Thoracic aorta (tissue), 2 donors: ENCODE measurements at regions not wholly inside any gene's neighbourhood (a gene's known extent, or its start where the extent isn't known, plus 50 kb on each side); places are given as distances from the start of the nearest gene placed in this dataset.

ENCODE experiments used
- ATAC-seq: fragments of 150-250 bp; one replicate; pipeline ENCODE4 v1.8.0; 2017; ENCODE audit warnings: low read depth; ENCODE audit not compliant: insufficient number of reproducible peaks, low FRiP score
- DNase-seq: peaks from one replicate; pipeline ENCODE4 v3.0.0-alpha.2; 2020; ENCODE audit warnings: low spot score
- H3K27ac ChIP-seq, 2 donors: fragments of 200-600 bp; sonication (generic); 1 replicate in 1 of 2; 2 replicates in 1 of 2; pipeline ENCODE4 v1.5.1; 2016; ENCODE audit warnings: mild to moderate bottlenecking in 2 of 2, moderate library complexity in 2 of 2
- H3K27me3 ChIP-seq: fragments of 200-600 bp; sonication (generic); replicated peaks from 2 replicates; pipeline ENCODE4 v1.6.0; 2016; ENCODE audit warnings: mild to moderate bottlenecking; ENCODE audit not compliant: insufficient read depth
- H3K36me3 ChIP-seq: fragments of 200-600 bp; sonication (generic); one replicate; pipeline ENCODE4 v1.5.1; 2016
- H3K4me1 ChIP-seq, 2 donors: fragments of 200-600 bp; sonication (generic); 1 replicate in 1 of 2; 2 replicates in 1 of 2; pipeline versions ENCODE4 v1.5.1 to v1.6.0; 2016; ENCODE audit warnings: low read depth in 2 of 2, mild to moderate bottlenecking in 1 of 2; ENCODE audit not compliant: control insufficient read depth in 1 of 2
- H3K4me3 ChIP-seq: fragments of 200-600 bp; sonication (generic); 2 replicates; pipeline ENCODE4 v1.5.1; 2016; ENCODE audit warnings: mild to moderate bottlenecking
- H3K9me3 ChIP-seq: fragments of 200-600 bp; sonication (generic); 2 replicates; pipeline ENCODE4 v1.5.1; 2016
- TF ChIP-seq, protein P1 (sequence below): fragments of 200-600 bp; sonication (generic); IDR thresholded peaks from one replicate; pipeline ENCODE4 v1.5.1; 2019; ENCODE audit warnings: antibody characterized with exemption

- TF ChIP-seq, protein P1, sequence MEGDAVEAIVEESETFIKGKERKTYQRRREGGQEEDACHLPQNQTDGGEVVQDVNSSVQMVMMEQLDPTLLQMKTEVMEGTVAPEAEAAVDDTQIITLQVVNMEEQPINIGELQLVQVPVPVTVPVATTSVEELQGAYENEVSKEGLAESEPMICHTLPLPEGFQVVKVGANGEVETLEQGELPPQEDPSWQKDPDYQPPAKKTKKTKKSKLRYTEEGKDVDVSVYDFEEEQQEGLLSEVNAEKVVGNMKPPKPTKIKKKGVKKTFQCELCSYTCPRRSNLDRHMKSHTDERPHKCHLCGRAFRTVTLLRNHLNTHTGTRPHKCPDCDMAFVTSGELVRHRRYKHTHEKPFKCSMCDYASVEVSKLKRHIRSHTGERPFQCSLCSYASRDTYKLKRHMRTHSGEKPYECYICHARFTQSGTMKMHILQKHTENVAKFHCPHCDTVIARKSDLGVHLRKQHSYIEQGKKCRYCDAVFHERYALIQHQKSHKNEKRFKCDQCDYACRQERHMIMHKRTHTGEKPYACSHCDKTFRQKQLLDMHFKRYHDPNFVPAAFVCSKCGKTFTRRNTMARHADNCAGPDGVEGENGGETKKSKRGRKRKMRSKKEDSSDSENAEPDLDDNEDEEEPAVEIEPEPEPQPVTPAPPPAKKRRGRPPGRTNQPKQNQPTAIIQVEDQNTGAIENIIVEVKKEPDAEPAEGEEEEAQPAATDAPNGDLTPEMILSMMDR: no peak
- no peaks in the 10 kb centered on the region for H3K36me3 ChIP-seq
- H3K27ac ChIP-seq: no peak overlapping the region
- ATAC-seq (no peak), DNase-seq (no peak)
- H3K9me3 ChIP-seq: no peaks in the 10 kb centered on the region
- no peaks in the 10 kb centered on the region for H3K27me3 ChIP-seq
- H3K4me1 ChIP-seq: no peaks in the 10 kb centered on the region
- no peak overlapping the region for H3K4me3 ChIP-seq
Measured at GRCh38 chr1:224846119-224846907, 83.2 kb upstream of the DNAH14 start.

DNA sequence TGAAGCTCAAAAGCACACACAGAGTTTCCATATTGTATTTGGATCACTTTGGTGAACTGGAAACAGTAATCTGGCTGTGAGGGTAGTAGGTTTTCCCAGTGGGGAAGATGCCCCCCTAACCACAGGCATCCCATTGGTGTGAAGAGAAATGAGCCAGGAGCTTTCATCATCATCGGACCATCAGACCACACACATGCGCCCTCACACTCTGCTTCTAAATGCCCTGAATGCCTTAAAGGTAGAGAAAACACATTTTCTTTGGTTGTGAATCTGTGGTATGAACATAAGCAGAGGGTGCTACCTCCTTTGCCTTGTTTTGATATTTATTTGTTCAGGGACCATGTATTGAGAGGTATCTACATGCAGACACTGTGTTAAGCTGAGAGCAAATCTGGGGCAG lies 79.0 kb upstream of the DNAH14 start:
- ATAC-seq (no peak), DNase-seq (no peak)
- no peak overlapping the region for H3K4me3 ChIP-seq
- H3K4me1 ChIP-seq: no peaks in the 10 kb centered on the region
- H3K36me3 ChIP-seq: no peaks in the 10 kb centered on the region
- H3K9me3 ChIP-seq: no peaks in the 10 kb centered on the region
- H3K27ac ChIP-seq: no peak overlapping the region
- TF ChIP-seq, protein P1: no peak
- no peaks in the 10 kb centered on the region for H3K27me3 ChIP-seq

DNA sequence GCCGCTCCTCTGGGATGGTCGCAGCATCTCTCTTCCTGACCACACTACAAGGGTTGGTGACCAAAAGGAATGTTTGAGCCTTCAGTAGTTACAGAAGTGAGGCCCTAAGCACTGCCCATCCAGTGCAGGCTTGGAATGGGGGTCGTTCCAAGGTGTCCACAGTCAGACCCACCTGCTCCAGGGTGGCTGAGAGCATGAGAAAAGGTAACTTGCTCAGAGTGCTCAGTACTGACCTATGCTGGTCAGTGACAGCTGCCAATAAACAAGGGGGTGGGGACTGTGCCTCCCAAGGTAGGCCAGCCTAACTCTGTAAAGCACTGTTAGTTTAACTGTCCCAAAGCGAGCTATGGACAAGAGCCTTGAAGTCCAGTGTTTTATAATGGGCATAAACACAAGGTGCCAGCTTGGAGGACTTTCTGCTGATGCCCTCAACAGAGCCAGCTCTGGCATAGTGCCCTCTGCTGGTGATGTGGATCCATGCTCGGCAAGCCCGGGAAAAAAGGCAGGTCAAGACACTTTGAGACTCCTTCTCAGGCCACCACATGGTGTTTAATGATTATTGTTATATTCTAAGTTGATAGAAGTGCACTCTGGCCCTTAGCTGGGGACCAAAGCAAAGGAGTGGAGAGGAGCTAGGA lies 78.1 kb upstream of the DNAH14 start:
- DNase-seq: no peak
- no peak for ATAC-seq
- Histone ChIP-seq H3K27me3 (no peaks in the 10 kb centered on the region), H3K4me3 (no peak overlapping the region), H3K36me3 (no peaks in the 10 kb centered on the region), H3K27ac (no peak overlapping the region), H3K9me3 (no peaks in the 10 kb centered on the region), H3K4me1 (no peaks in the 10 kb centered on the region)
- TF ChIP-seq, protein P1: peak; percentile 14

GRCh38 chr1:224851848-224852261 lies 77.6 kb upstream of the DNAH14 start:
- TF ChIP-seq, protein P1: no peak
- H3K27me3 ChIP-seq: no peaks in the 10 kb centered on the region
- H3K4me3 ChIP-seq: no peak overlapping the region
- DNase-seq: no peak
- ATAC-seq: no peak
- no peaks in the 10 kb centered on the region for H3K36me3 ChIP-seq
- H3K4me1 ChIP-seq: no peaks in the 10 kb centered on the region
- no peak overlapping the region for H3K27ac ChIP-seq
- no peaks in the 10 kb centered on the region for H3K9me3 ChIP-seq

DNA sequence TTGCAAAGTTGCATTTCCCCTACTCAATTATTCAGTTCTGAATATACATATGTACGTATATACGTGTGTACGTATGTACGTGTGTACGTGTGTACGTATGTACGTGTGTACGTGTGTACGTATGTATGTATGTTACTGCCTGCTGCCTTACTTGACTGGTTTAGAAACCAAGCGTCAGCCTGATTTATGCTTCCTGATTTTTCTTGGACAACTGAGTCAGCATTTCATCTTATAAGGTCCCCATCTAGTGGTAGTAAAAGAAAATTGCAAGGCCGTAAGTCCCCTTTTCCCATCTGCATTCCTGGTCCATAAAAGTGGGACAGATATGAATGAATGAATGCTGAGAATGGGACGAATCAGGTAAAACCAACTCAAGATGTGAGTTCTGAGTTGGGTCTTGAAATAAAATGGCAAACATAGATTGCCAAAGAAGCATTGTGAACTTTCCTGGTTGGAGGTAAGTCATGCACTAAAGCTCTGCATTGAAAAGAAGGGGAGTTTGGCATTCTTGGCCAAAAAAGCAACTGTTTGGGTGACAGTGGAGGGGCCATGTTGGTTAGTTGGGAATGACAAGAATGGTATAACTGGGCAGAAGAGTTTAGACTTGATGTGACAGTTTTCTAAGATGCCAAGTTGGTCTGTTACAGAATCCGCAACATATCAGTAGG lies 76.4 kb upstream of the DNAH14 start:
- Histone ChIP-seq H3K4me3 (no peak overlapping the region), H3K27me3 (no peaks in the 10 kb centered on the region), H3K36me3 (no peaks in the 10 kb centered on the region), H3K9me3 (no peaks in the 10 kb centered on the region), H3K4me1 (no peaks in the 10 kb centered on the region), H3K27ac (no peak overlapping the region)
- TF ChIP-seq, protein P1: peak; percentile 39
- DNase-seq (no peak), ATAC-seq (peak; percentile 4)
